Fibroblast of mammary gland (primary cell): ENCODE measurements at regions not wholly inside any gene's neighbourhood (a gene's known extent, or its start where the extent isn't known, plus 50 kb on each side); places are given as distances from the start of the nearest gene placed in this dataset.

ENCODE experiments used
- DNase-seq: peaks from one replicate; pipeline ENCODE4 v3.0.0-alpha.2; 2010; ENCODE audit warnings: low read depth
- H3K4me3 ChIP-seq: 2 replicates; pipeline ENCODE4 v1.5.1; 2011; ENCODE audit warnings: low read depth, mild to moderate bottlenecking, low read length, moderate library complexity; ENCODE audit not compliant: control insufficient read depth
- CTCF ChIP-seq: conservative IDR thresholded peaks from 2 replicates; pipeline ENCODE4 v1.5.1; 2011; ENCODE audit warnings: low read depth, low read length, inconsistent platforms; ENCODE audit not compliant: control insufficient read depth, insufficient read depth

- no peak overlapping the region for H3K4me3 ChIP-seq
- no peak for TF ChIP-seq CTCF
Observed at GRCh38 chr13:70841240-70842061, 733.2 kb upstream of the KLHL1 start.

GRCh38 chr13:70835371-70835770 is 727.1 kb upstream of the KLHL1 start:
- no peak overlapping the region for H3K4me3 ChIP-seq
- no peak for TF ChIP-seq CTCF
- DNase-seq, result no peak

More at GRCh38 chr13:70841240-70842061, 733.2 kb upstream of the KLHL1 start:
- no peak for DNase-seq

- DNase-seq, result no peak
- TF ChIP-seq CTCF, result no peak
- H3K4me3 ChIP-seq, result no peak overlapping the region
Observed at GRCh38 chr13:70829748-70830147, 721.5 kb upstream of the KLHL1 start.

DNA sequence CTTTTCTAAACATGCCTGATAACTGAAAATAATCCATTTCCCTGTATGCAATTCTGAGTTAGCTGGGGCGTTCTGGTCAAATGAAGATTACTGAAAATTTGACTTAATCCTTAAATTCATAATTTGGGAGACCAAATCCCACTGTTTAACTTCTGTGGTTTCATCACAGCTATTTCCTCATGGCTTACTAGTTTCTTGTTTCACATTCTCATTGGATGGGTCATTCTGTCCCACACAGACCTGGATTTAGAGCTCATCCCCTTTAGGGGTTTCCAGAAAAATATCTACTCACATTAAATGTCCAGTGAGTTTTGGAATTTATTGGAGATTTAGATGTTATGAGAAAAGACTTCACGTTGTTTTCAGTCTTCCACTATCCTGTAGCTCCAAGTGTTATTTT is 709.3 kb upstream of the KLHL1 start:
- H3K4me3 ChIP-seq, result no peak overlapping the region
- DNase-seq, result no peak
- TF ChIP-seq CTCF, result no peak

DNA sequence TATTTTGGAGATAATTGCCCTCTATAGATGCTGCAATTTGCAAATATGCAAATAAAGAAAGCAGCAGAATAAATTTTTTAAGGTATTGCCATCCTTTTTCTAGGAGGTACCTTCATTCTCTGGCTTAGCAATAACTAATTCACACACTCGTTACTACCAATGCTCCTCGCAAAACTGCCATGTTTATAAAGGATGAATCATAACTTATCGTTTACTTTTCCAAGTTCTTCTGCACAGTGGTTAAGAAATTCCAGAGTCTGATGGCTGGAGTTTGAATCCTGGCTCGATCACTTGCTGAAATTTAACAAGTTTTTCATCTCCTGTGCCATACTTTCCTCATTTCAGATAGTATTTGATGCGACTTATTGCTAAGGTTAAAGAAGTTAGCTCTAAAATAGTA is 708.6 kb upstream of the KLHL1 start:
- no peak for TF ChIP-seq CTCF
- no peak for DNase-seq
- no peak overlapping the region for H3K4me3 ChIP-seq

DNA sequence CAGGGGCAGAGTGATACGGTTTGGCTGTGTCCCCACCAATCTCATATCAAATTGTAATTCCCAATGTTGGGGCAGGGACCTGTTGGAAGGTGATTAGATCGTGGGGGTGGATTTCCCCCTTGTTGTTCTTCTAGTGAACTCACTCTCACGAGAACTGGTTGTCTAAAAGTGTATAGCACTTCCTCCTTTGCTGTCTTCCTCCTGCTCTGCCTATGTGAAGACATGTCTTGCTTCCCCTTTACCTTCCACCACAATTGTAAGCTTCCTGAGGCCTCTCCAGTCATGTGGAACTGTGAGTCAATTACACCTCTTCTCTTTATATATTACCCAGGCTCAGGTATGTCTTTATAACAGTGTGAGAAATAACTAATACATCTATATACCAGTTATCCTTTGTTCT is 706.4 kb upstream of the KLHL1 start:
- H3K4me3 ChIP-seq, result no peak overlapping the region
- no peak for DNase-seq
- TF ChIP-seq CTCF, result no peak
